Left lung (tissue), 4 donors: ENCODE measurements at regions not wholly inside any gene's neighbourhood (a gene's known extent, or its start where the extent isn't known, plus 50 kb on each side); places are given as distances from the start of the nearest gene placed in this dataset.

Source experiments
- ATAC-seq: fragments of 200-7000 bp; cut with Tn5 transposase; one replicate; pipeline ENCODE4 v1.9.1; 2020; ENCODE audit warnings: moderate library complexity
- DNase-seq, 4 donors: peaks; one replicate each; pipeline ENCODE4 v3.0.0-alpha.2; 2013 to 2020
- H3K27ac ChIP-seq, 2 donors: fragments of 200-600 bp; sonication (generic) in 1 of 2; one replicate each; pipeline versions ENCODE4 v1.5.0 to v1.8.0; 2020 to 2021
- H3K27me3 ChIP-seq, 2 donors: fragments of 200-600 bp; sonication (generic) in 1 of 2; one replicate each; pipeline versions ENCODE4 v1.5.0 to v1.8.0; 2020 to 2021
- H3K36me3 ChIP-seq, 2 donors: fragments of 200-600 bp; sonication (generic) in 1 of 2; one replicate each; pipeline versions ENCODE4 v1.5.0 to v1.8.0; 2020 to 2021
- H3K4me1 ChIP-seq, 2 donors: fragments of 200-600 bp; one replicate each; pipeline ENCODE4 v1.8.0; 2021
- H3K4me3 ChIP-seq, 2 donors: fragments of 200-600 bp; sonication (generic) in 1 of 2; one replicate each; pipeline versions ENCODE4 v1.5.0 to v1.8.0; 2020 to 2021; ENCODE audit warnings: mild to moderate bottlenecking in 1 of 2
- H3K9me3 ChIP-seq, 2 donors: fragments of 200-600 bp; sonication (generic) in 1 of 2; one replicate each; pipeline versions ENCODE4 v1.5.0 to v1.8.0; 2020 to 2021
- CTCF ChIP-seq, 2 donors: fragments of 200-600 bp; sonication (generic) in 1 of 2; IDR thresholded peaks; one replicate each; pipeline versions ENCODE4 v1.5.0 to v1.8.0; 2021; ENCODE audit warnings: antibody characterized with exemption in 2 of 2
- intact Hi-C, 2 donors: fragments of 100-400 bp; cut with DNase I; formaldehyde crosslinking; loops; one replicate each; pipeline versions ENCODE4 v1.11.2 to v1.14.2; 2022
- donor health status: DM: no; HTN: yes; CAD: no.
- donor health status: DM: no; HTN: no; CAD: no.

GRCh38 chr12:24143928-24144327 is 194.5 kb upstream of the SOX5 start:
- Histone ChIP-seq H3K9me3 (no peaks in the 10 kb centered on the region), H3K27ac (no peak overlapping the region), H3K36me3 (no peaks in the 10 kb centered on the region), H3K4me3 (no peak overlapping the region), H3K4me1 (no peaks in the 10 kb centered on the region), H3K27me3 (no peaks in the 10 kb centered on the region)
- ATAC-seq (no peak), DNase-seq (no peak)
- intact Hi-C loops, result no loop called here
- no peak for TF ChIP-seq CTCF (IDR thresholded peaks at IDR 0.05)

- no peak for TF ChIP-seq CTCF (IDR thresholded peaks at IDR 0.05)
- Histone ChIP-seq H3K27me3 (no peaks in the 10 kb centered on the region), H3K9me3 (no peaks in the 10 kb centered on the region), H3K36me3 (no peaks in the 10 kb centered on the region), H3K27ac (no peak overlapping the region), H3K4me1 (no peaks in the 10 kb centered on the region), H3K4me3 (no peak overlapping the region)
- DNase-seq (no peak), ATAC-seq (no peak)
- intact Hi-C loops, result no loop called here
These were observed 189.6 kb upstream of the SOX5 start for GRCh38 chr12:24139035-24139434.

- Histone ChIP-seq H3K4me1 (no peaks in the 10 kb centered on the region), H3K9me3 (no peaks in the 10 kb centered on the region), H3K4me3 (no peak overlapping the region), H3K27ac (no peak overlapping the region), H3K36me3 (no peaks in the 10 kb centered on the region), H3K27me3 (no peaks in the 10 kb centered on the region)
- ATAC-seq, result no peak
- intact Hi-C loops, result no loop called here
- no peak for TF ChIP-seq CTCF (IDR thresholded peaks at IDR 0.05)
- DNase-seq, result no peak
These were observed 188.6 kb upstream of the SOX5 start for GRCh38 chr12:24138041-24138440.

- ATAC-seq, result no peak
- H3K4me1 ChIP-seq, result no peaks in the 10 kb centered on the region
- TF ChIP-seq CTCF (IDR thresholded peaks at IDR 0.05), result no peak
- no peaks in the 10 kb centered on the region for H3K9me3 ChIP-seq
- intact Hi-C loops, result no loop called here
- no peaks in the 10 kb centered on the region for H3K36me3 ChIP-seq
- no peak overlapping the region for H3K27ac ChIP-seq
- H3K4me3 ChIP-seq, result no peak overlapping the region
- H3K27me3 ChIP-seq, result no peaks in the 10 kb centered on the region
- no peak for DNase-seq
These were observed 185.8 kb upstream of the SOX5 start for GRCh38 chr12:24135158-24135850.

GRCh38 chr12:24134092-24134491 is 184.6 kb upstream of the SOX5 start:
- H3K27me3 ChIP-seq, result no peaks in the 10 kb centered on the region
- H3K36me3 ChIP-seq, result no peaks in the 10 kb centered on the region
- H3K4me3 ChIP-seq, result no peak overlapping the region
- no peak overlapping the region for H3K27ac ChIP-seq
- ATAC-seq (no peak), DNase-seq (no peak)
- no peaks in the 10 kb centered on the region for H3K4me1 ChIP-seq
- intact Hi-C loops, result no loop called here
- no peaks in the 10 kb centered on the region for H3K9me3 ChIP-seq
- TF ChIP-seq CTCF (IDR thresholded peaks at IDR 0.05), result no peak
